ENCODE measurements at regions not wholly inside any gene's neighbourhood (a gene's known extent, or its start where the extent isn't known, plus 50 kb on each side); places are given as distances from the start of the nearest gene placed in this dataset.

DNA sequence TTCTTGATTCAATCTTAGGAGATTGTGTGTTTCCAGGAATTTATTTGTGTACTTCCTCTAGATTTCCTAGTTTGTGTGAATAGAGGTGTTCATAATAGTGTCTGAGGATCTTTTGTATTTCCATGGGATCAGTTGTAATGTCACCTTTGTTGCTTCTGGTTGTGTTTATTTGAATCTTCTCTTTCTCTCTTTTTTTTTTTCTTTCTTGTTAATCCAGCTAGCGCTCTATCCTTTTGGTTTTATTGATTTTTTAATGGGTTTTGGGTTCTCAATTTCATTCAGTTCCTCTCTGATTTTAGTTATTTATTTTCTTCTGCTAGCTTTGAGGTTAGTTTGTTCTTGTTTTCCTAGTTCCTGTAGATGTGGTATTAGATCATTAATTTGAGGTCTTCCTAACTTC is 242.5 kb downstream of the SEC23A start:
- Mint-ChIP-seq H3K9me3 (peaks cover 2% of the 10 kb centered on the region), H3K4me1 (ENCODE audit: low read depth) (no peaks in the 10 kb centered on the region), H3K36me3 (ENCODE audit: low read depth) (no peaks in the 10 kb centered on the region), H3K27ac (no peak overlapping the region), H3K4me3 (no peak overlapping the region), H3K27me3 (peaks cover 10% of the 10 kb centered on the region)
- Histone ChIP-seq H3K27ac (ENCODE audit: low read depth in 1 of 2, low read length in 2 of 2) (no peak overlapping the region), H3K4me3 (ENCODE audit: low read length) (no peak overlapping the region), H3K27me3 (ENCODE audit: control insufficient read depth in 1 of 2, insufficient read depth in 2 of 2, low read length in 2 of 2) (no peaks in the 10 kb centered on the region), H3K9me3 (ENCODE audit: control insufficient read depth in 1 of 2, insufficient read depth in 1 of 2, low read length in 2 of 2) (peaks cover 0 to 9% of the 10 kb centered on the region in 2 experiments), H3K4me1 (ENCODE audit: insufficient read depth, low read length) (no peaks in the 10 kb centered on the region), H3K36me3 (ENCODE audit: insufficient read depth, low read length) (no peaks in the 10 kb centered on the region)
- DNase-seq (no peak), ATAC-seq (ENCODE audit: poor library complexity) (no peak)
- TF ChIP-seq, protein P1, sequence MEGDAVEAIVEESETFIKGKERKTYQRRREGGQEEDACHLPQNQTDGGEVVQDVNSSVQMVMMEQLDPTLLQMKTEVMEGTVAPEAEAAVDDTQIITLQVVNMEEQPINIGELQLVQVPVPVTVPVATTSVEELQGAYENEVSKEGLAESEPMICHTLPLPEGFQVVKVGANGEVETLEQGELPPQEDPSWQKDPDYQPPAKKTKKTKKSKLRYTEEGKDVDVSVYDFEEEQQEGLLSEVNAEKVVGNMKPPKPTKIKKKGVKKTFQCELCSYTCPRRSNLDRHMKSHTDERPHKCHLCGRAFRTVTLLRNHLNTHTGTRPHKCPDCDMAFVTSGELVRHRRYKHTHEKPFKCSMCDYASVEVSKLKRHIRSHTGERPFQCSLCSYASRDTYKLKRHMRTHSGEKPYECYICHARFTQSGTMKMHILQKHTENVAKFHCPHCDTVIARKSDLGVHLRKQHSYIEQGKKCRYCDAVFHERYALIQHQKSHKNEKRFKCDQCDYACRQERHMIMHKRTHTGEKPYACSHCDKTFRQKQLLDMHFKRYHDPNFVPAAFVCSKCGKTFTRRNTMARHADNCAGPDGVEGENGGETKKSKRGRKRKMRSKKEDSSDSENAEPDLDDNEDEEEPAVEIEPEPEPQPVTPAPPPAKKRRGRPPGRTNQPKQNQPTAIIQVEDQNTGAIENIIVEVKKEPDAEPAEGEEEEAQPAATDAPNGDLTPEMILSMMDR (IDR thresholded peaks at IDR 0.05), result no peak
- intact Hi-C loops (cut with DNase I, micrococcal nuclease), result loop anchor here in 1 of 2 experiments (10.0 kb wide), 1 partner anchor 876 kb away; no protein-coding TSS in a partner anchor
- ChIA-PET POLR2A (no interaction called here), CTCF (no interaction called here)

DNA sequence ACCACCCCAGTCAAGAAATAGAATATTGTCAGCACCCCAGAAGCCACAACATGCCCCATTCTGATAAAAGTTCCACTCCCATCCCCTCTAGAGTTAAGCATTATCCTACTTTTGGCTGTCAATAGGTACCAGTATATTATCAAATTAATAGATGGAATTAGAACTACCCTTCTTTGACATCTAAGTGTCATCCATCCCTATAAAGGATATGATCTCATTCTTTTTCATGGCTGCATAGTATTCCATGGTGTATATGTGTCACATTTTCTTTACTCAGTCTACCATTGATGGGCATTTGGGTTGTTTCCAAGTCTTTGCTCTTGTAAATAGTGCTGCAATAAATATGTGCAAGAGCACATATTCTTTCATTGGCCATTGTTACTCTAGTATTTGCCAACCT is 246.2 kb downstream of the SEC23A start:
- H3K27me3 ChIP-seq (ENCODE audit: control insufficient read depth in 1 of 2, insufficient read depth in 2 of 2, low read length in 2 of 2), result no peaks in the 10 kb centered on the region
- no peak overlapping the region for H3K4me3 Mint-ChIP-seq
- no peaks in the 10 kb centered on the region for H3K4me1 ChIP-seq (ENCODE audit: insufficient read depth, low read length)
- DNase-seq (no peak), ATAC-seq (ENCODE audit: poor library complexity) (no peak)
- H3K9me3 Mint-ChIP-seq, result no peaks in the 10 kb centered on the region
- H3K36me3 Mint-ChIP-seq (ENCODE audit: low read depth), result no peaks in the 10 kb centered on the region
- H3K27ac ChIP-seq (ENCODE audit: low read depth in 1 of 2, low read length in 2 of 2), result no peak overlapping the region
- H3K27ac Mint-ChIP-seq, result no peak overlapping the region
- no peak overlapping the region for H3K4me3 ChIP-seq (ENCODE audit: low read length)
- ChIA-PET POLR2A (no interaction called here), CTCF (no interaction called here)
- no peaks in the 10 kb centered on the region for H3K4me1 Mint-ChIP-seq (ENCODE audit: low read depth)
- TF ChIP-seq, protein P1 (IDR thresholded peaks at IDR 0.05), result no peak
- no peaks in the 10 kb centered on the region for H3K36me3 ChIP-seq (ENCODE audit: insufficient read depth, low read length)
- intact Hi-C loops (cut with DNase I, micrococcal nuclease), result no loop called here
- H3K27me3 Mint-ChIP-seq, result peaks cover 5% of the 10 kb centered on the region
- no peaks in the 10 kb centered on the region for H3K9me3 ChIP-seq (ENCODE audit: control insufficient read depth in 1 of 2, insufficient read depth in 1 of 2, low read length in 2 of 2)

DNA sequence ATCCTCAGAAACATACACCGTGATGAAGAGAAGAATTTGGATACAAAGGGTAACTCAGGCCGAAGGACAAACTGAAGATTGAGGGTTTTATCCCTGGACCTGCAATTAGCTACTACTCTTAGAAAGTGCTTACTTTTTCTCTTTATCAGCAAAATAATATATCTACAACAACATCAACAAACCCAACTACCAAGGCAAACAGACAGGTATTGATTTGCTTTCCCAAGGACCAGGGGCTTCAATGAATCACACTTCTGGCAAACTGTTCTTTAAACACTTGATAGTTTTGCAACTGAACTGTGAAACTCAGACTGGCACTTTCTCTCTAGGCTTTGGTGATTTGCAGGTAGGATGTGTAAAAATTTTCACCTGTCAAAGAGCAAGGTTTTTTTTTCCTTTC is 247.5 kb downstream of the SEC23A start:
- no peaks in the 10 kb centered on the region for H3K27me3 ChIP-seq (ENCODE audit: control insufficient read depth in 1 of 2, insufficient read depth in 2 of 2, low read length in 2 of 2)
- H3K9me3 Mint-ChIP-seq, result no peaks in the 10 kb centered on the region
- H3K27ac Mint-ChIP-seq, result no peak overlapping the region
- no peak overlapping the region for H3K4me3 Mint-ChIP-seq
- no peaks in the 10 kb centered on the region for H3K27me3 Mint-ChIP-seq
- intact Hi-C loops (cut with DNase I, micrococcal nuclease), result no loop called here
- no peak overlapping the region for H3K27ac ChIP-seq (ENCODE audit: low read depth in 1 of 2, low read length in 2 of 2)
- no peaks in the 10 kb centered on the region for H3K4me1 Mint-ChIP-seq (ENCODE audit: low read depth)
- no peak for DNase-seq
- ChIA-PET CTCF (no interaction called here), POLR2A (no interaction called here)
- no peaks in the 10 kb centered on the region for H3K9me3 ChIP-seq (ENCODE audit: control insufficient read depth in 1 of 2, insufficient read depth in 1 of 2, low read length in 2 of 2)
- H3K36me3 ChIP-seq (ENCODE audit: insufficient read depth, low read length), result no peaks in the 10 kb centered on the region
- no peaks in the 10 kb centered on the region for H3K36me3 Mint-ChIP-seq (ENCODE audit: low read depth)
- H3K4me3 ChIP-seq (ENCODE audit: low read length), result no peak overlapping the region
- no peak for ATAC-seq (ENCODE audit: poor library complexity)
- TF ChIP-seq, protein P1 (IDR thresholded peaks at IDR 0.05), result no peak
- H3K4me1 ChIP-seq (ENCODE audit: insufficient read depth, low read length), result no peaks in the 10 kb centered on the region
